A549 (cell line): ENCODE measurements at regions not wholly inside any gene's neighbourhood (a gene's known extent, or its start where the extent isn't known, plus 50 kb on each side); places are given as distances from the start of the nearest gene placed in this dataset.

Experiments used
- CEBPB ChIP-seq, 2 experiments: fragments of >200 bp in 1 of 2; sonication (Bioruptor Twin) in 1 of 2; formaldehyde crosslinking in 1 of 2; IDR thresholded peaks; 2 replicates each; pipeline ENCODE4 v1.6.1; 2012 to 2016
- CHD2 ChIP-seq: fragments of 150-350 bp; IDR thresholded peaks from 2 replicates; pipeline ENCODE4 v1.6.1; 2014; ENCODE audit warnings: low read length; ENCODE audit not compliant: partially characterized antibody
- FOSL2 ChIP-seq, 2 experiments: fragments of 450-650 bp in 1 of 2; fragments of >200 bp in 1 of 2; sonication (Bioruptor Twin) in 1 of 2; formaldehyde crosslinking; IDR thresholded peaks; 2 replicates each; pipeline versions ENCODE4 v1.5.0 to v1.6.1; 2016 to 2020; ENCODE audit warnings: mild to moderate bottlenecking in 1 of 2, moderate library complexity in 1 of 2
- JUNB ChIP-seq: fragments of >200 bp; sonication (Bioruptor Twin); formaldehyde crosslinking; IDR thresholded peaks from 2 replicates; pipeline ENCODE4 v1.6.1; 2016
- MAFK ChIP-seq: fragments of 450-650 bp; IDR thresholded peaks from 2 replicates; pipeline ENCODE4 v1.6.1; 2014; ENCODE audit not compliant: partially characterized antibody
- MYC ChIP-seq: IDR thresholded peaks from 2 replicates; pipeline ENCODE4 v1.6.1; 2012; ENCODE audit warnings: mild to moderate bottlenecking, inconsistent platforms, low read length, improper control_type of control experiment, borderline replicate concordance
- PHF8 ChIP-seq: fragments of 200-600 bp; sonication (generic); IDR thresholded peaks from 2 replicates; pipeline ENCODE4 v1.6.1; 2016; ENCODE audit warnings: low read depth, mild to moderate bottlenecking, antibody characterized with exemption, moderate library complexity, borderline replicate concordance
- POLR2A ChIP-seq: IDR thresholded peaks from 2 replicates; pipeline ENCODE4 v1.6.1; 2012; ENCODE audit warnings: mild to moderate bottlenecking, low read length
- RAD21 ChIP-seq, 2 experiments: fragments of >200 bp in 1 of 2; sonication (Bioruptor Twin) in 1 of 2; formaldehyde crosslinking in 1 of 2; IDR thresholded peaks in 1 of 2; conservative IDR thresholded peaks in 1 of 2; 2 replicates in 1 of 2; 3 replicates in 1 of 2; pipeline ENCODE4 v1.6.1; 2012 to 2018; ENCODE audit warnings: inconsistent platforms in 1 of 2
- RNF2 ChIP-seq: fragments of 200-600 bp; sonication (generic); IDR thresholded peaks from 2 replicates; pipeline ENCODE4 v1.6.1; 2016; ENCODE audit warnings: low read depth, mild to moderate bottlenecking, antibody characterized with exemption, moderate library complexity, borderline replicate concordance
- TP53 ChIP-seq: fragments of 250-450 bp; sonication (Bioruptor Pico); IDR thresholded peaks from 2 replicates; pipeline ENCODE4 v1.5.0; 2021; ENCODE audit warnings: mild to moderate bottlenecking, moderate library complexity
- TF ChIP-seq, protein P1 (sequence below): fragments of >200 bp; sonication (Bioruptor Twin); formaldehyde crosslinking; IDR thresholded peaks from 3 replicates; pipeline ENCODE4 v1.6.1; 2016
- TF ChIP-seq, protein P2 (sequence below): fragments of >200 bp; sonication (Bioruptor Twin); formaldehyde crosslinking; IDR thresholded peaks from 3 replicates; pipeline ENCODE4 v1.5.1; 2016
- TF ChIP-seq, protein P3 (sequence below): fragments of 250-450 bp; sonication (Bioruptor Pico); IDR thresholded peaks from 2 replicates; pipeline ENCODE4 v1.5.0; 2021; ENCODE audit warnings: mild to moderate bottlenecking, moderate library complexity, borderline replicate concordance

DNA sequence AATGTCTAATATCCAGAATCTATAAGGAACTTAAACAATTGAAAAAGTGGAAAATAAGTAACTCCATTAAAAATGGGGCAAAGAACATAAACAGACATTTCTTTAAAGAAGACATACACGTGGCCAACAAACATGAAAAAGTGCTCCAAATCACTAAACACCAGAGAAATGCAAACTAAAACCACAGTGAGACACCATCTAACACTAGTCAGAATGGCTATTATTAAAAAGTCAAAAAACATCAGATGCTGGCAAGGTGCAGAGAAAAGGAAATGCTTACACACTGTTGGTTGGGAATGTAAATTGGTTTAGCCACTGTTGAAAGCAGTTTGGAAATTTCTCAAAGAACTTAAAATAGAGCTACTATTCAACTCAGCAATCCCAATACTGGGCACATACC, 169.2 kb upstream of the MANEA start:
- no peak for TF ChIP-seq PHF8
- TF ChIP-seq, protein P1, sequence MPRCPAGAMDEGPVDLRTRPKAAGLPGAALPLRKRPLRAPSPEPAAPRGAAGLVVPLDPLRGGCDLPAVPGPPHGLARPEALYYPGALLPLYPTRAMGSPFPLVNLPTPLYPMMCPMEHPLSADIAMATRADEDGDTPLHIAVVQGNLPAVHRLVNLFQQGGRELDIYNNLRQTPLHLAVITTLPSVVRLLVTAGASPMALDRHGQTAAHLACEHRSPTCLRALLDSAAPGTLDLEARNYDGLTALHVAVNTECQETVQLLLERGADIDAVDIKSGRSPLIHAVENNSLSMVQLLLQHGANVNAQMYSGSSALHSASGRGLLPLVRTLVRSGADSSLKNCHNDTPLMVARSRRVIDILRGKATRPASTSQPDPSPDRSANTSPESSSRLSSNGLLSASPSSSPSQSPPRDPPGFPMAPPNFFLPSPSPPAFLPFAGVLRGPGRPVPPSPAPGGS, result no peak
- TF ChIP-seq, protein P2, sequence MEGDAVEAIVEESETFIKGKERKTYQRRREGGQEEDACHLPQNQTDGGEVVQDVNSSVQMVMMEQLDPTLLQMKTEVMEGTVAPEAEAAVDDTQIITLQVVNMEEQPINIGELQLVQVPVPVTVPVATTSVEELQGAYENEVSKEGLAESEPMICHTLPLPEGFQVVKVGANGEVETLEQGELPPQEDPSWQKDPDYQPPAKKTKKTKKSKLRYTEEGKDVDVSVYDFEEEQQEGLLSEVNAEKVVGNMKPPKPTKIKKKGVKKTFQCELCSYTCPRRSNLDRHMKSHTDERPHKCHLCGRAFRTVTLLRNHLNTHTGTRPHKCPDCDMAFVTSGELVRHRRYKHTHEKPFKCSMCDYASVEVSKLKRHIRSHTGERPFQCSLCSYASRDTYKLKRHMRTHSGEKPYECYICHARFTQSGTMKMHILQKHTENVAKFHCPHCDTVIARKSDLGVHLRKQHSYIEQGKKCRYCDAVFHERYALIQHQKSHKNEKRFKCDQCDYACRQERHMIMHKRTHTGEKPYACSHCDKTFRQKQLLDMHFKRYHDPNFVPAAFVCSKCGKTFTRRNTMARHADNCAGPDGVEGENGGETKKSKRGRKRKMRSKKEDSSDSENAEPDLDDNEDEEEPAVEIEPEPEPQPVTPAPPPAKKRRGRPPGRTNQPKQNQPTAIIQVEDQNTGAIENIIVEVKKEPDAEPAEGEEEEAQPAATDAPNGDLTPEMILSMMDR, result no peak
- no peak for TF ChIP-seq CEBPB (IDR thresholded peaks at IDR 0.05)
- TF ChIP-seq MYC, result no peak
- no peak for TF ChIP-seq POLR2A
- TF ChIP-seq RAD21 (conservative IDR thresholded peaks at IDR 0.05 in 1 of 2, IDR thresholded peaks at IDR 0.05 in 1 of 2), result no peak
- no peak for TF ChIP-seq FOSL2 (IDR thresholded peaks at IDR 0.05)
- no peak for TF ChIP-seq FOSL2 (CRISPR knock-in tag; IDR thresholded peaks at IDR 0.05)
- TF ChIP-seq CHD2, result no peak
- no peak for TF ChIP-seq MAFK
- TF ChIP-seq, protein P3, sequence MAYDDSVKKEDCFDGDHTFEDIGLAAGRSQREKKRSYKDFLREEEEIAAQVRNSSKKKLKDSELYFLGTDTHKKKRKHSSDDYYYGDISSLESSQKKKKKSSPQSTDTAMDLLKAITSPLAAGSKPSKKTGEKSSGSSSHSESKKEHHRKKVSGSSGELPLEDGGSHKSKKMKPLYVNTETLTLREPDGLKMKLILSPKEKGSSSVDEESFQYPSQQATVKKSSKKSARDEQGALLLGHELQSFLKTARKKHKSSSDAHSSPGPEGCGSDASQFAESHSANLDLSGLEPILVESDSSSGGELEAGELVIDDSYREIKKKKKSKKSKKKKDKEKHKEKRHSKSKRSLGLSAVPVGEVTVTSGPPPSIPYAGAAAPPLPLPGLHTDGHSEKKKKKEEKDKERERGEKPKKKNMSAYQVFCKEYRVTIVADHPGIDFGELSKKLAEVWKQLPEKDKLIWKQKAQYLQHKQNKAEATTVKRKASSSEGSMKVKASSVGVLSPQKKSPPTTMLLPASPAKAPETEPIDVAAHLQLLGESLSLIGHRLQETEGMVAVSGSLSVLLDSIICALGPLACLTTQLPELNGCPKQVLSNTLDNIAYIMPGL (CRISPR knock-in tag), result no peak
- no peak for TF ChIP-seq RNF2
- TF ChIP-seq JUNB, result no peak
- no peak for TF ChIP-seq TP53 (CRISPR knock-in tag)
